Vagina (tissue), 2 donors: ENCODE measurements at regions not wholly inside any gene's neighbourhood (a gene's known extent, or its start where the extent isn't known, plus 50 kb on each side); places are given as distances from the start of the nearest gene placed in this dataset.

Experiments used
- DNase-seq, 2 donors: peaks; one replicate each; pipeline ENCODE4 v3.0.0-alpha.2; 2017; ENCODE audit errors: extremely low spot score in 2 of 2
- H3K27ac ChIP-seq: fragments of 200-600 bp; sonication (generic); one replicate; pipeline ENCODE4 v1.5.1; 2019
- H3K27me3 ChIP-seq: fragments of 200-600 bp; sonication (generic); one replicate; pipeline ENCODE4 v1.5.1; 2019
- H3K36me3 ChIP-seq, 2 donors: fragments of 200-600 bp; sonication (generic); one replicate each; pipeline ENCODE4 v1.5.1; 2017 to 2019
- H3K4me1 ChIP-seq: fragments of 200-600 bp; sonication (generic); one replicate; pipeline ENCODE4 v1.5.1; 2019
- H3K4me3 ChIP-seq, 2 donors: fragments of 200-600 bp; sonication (generic); 1 replicate in 1 of 2; 2 replicates in 1 of 2; pipeline ENCODE4 v1.5.1; 2016 to 2019
- H3K9me3 ChIP-seq: fragments of 200-600 bp; sonication (generic); one replicate; pipeline ENCODE4 v1.5.1; 2019
- CTCF ChIP-seq, 3 experiments: fragments of 450-650 bp in 2 of 3; fragments of 200-600 bp in 1 of 3; sonication (generic) in 1 of 3; IDR thresholded peaks; one replicate each; pipeline ENCODE4 v1.5.1; 2017 to 2019; ENCODE audit warnings: antibody characterized with exemption in 3 of 3, mild to moderate bottlenecking in 2 of 3, moderate library complexity in 2 of 3
- POLR2A ChIP-seq, 2 donors: fragments of 450-650 bp; IDR thresholded peaks; one replicate each; pipeline ENCODE4 v1.6.1; 2017; ENCODE audit warnings: antibody characterized with exemption in 2 of 2, mild to moderate bottlenecking in 2 of 2, moderate library complexity in 2 of 2
- POLR2AphosphoS5 ChIP-seq, 2 donors: sonication (generic); formaldehyde crosslinking; IDR thresholded peaks; one replicate each; pipeline ENCODE4 v1.9.0; 2017; ENCODE audit warnings: antibody characterized with exemption in 2 of 2, mild to moderate bottlenecking in 2 of 2, low read depth in 1 of 2; ENCODE audit not compliant: insufficient read depth in 1 of 2
- intact Hi-C: fragments of 100-400 bp; cut with DNase I; formaldehyde crosslinking; loops from one replicate; pipeline ENCODE4 v1.15.1; 2023

- intact Hi-C loops, result no loop called here
- no peaks in the 10 kb centered on the region for H3K27me3 ChIP-seq
- H3K4me1 ChIP-seq, result no peaks in the 10 kb centered on the region
- no peak overlapping the region for H3K27ac ChIP-seq
- H3K36me3 ChIP-seq, result no peaks in the 10 kb centered on the region
- no peak for DNase-seq
- TF ChIP-seq POLR2A (IDR thresholded peaks at IDR 0.05), result no peak
- no peak for TF ChIP-seq POLR2AphosphoS5 (IDR thresholded peaks at IDR 0.05; ENCODE audit: insufficient read depth in 1 of 2, low read depth in 1 of 2)
- TF ChIP-seq CTCF (IDR thresholded peaks at IDR 0.05), result no peak
- H3K4me3 ChIP-seq, result no peak overlapping the region
- no peaks in the 10 kb centered on the region for H3K9me3 ChIP-seq
These were observed 273.5 kb downstream of the NR2F1-AS1 start for GRCh38 chr5:93307557-93307956.

GRCh38 chr5:93305984-93306383 is 275.0 kb downstream of the NR2F1-AS1 start:
- no peaks in the 10 kb centered on the region for H3K36me3 ChIP-seq
- H3K27ac ChIP-seq, result no peak overlapping the region
- H3K9me3 ChIP-seq, result no peaks in the 10 kb centered on the region
- no peak for DNase-seq
- intact Hi-C loops, result no loop called here
- no peaks in the 10 kb centered on the region for H3K4me1 ChIP-seq
- no peak overlapping the region for H3K4me3 ChIP-seq
- TF ChIP-seq POLR2A (IDR thresholded peaks at IDR 0.05), result no peak
- TF ChIP-seq POLR2AphosphoS5 (IDR thresholded peaks at IDR 0.05; ENCODE audit: insufficient read depth in 1 of 2, low read depth in 1 of 2), result no peak
- no peak for TF ChIP-seq CTCF (IDR thresholded peaks at IDR 0.05)
- H3K27me3 ChIP-seq, result no peaks in the 10 kb centered on the region

- no peak for TF ChIP-seq POLR2A (IDR thresholded peaks at IDR 0.05)
- TF ChIP-seq CTCF (IDR thresholded peaks at IDR 0.05), result no peak
- TF ChIP-seq POLR2AphosphoS5 (IDR thresholded peaks at IDR 0.05; ENCODE audit: insufficient read depth in 1 of 2, low read depth in 1 of 2), result no peak
- H3K36me3 ChIP-seq, result no peaks in the 10 kb centered on the region
These were observed 276.4 kb downstream of the NR2F1-AS1 start for GRCh38 chr5:93304456-93305250.

GRCh38 chr5:93303291-93303691 is 277.7 kb downstream of the NR2F1-AS1 start:
- no peaks in the 10 kb centered on the region for H3K36me3 ChIP-seq
- DNase-seq, result no peak
- no peak overlapping the region for H3K27ac ChIP-seq
- H3K27me3 ChIP-seq, result no peaks in the 10 kb centered on the region
- no peak for TF ChIP-seq CTCF (IDR thresholded peaks at IDR 0.05)
- TF ChIP-seq POLR2A (IDR thresholded peaks at IDR 0.05), result no peak
- TF ChIP-seq POLR2AphosphoS5 (IDR thresholded peaks at IDR 0.05; ENCODE audit: insufficient read depth in 1 of 2, low read depth in 1 of 2), result no peak
- intact Hi-C loops, result no loop called here
- no peak overlapping the region for H3K4me3 ChIP-seq
- H3K9me3 ChIP-seq, result no peaks in the 10 kb centered on the region
- H3K4me1 ChIP-seq, result no peaks in the 10 kb centered on the region

More at GRCh38 chr5:93304456-93305250, 276.4 kb downstream of the NR2F1-AS1 start:
- no peak for DNase-seq
- no peaks in the 10 kb centered on the region for H3K9me3 ChIP-seq
- H3K4me1 ChIP-seq, result no peaks in the 10 kb centered on the region
- intact Hi-C loops, result no loop called here
- no peak overlapping the region for H3K4me3 ChIP-seq
- no peak overlapping the region for H3K27ac ChIP-seq
- H3K27me3 ChIP-seq, result no peaks in the 10 kb centered on the region

GRCh38 chr5:93302711-93303110 is 278.3 kb downstream of the NR2F1-AS1 start:
- intact Hi-C loops, result no loop called here
- H3K27me3 ChIP-seq, result no peaks in the 10 kb centered on the region
- H3K4me1 ChIP-seq, result no peaks in the 10 kb centered on the region
- no peak overlapping the region for H3K4me3 ChIP-seq
- no peak for TF ChIP-seq CTCF (IDR thresholded peaks at IDR 0.05)
- no peak for TF ChIP-seq POLR2A (IDR thresholded peaks at IDR 0.05)
- TF ChIP-seq POLR2AphosphoS5 (IDR thresholded peaks at IDR 0.05; ENCODE audit: insufficient read depth in 1 of 2, low read depth in 1 of 2), result no peak
- no peak overlapping the region for H3K27ac ChIP-seq
- no peak for DNase-seq
- H3K36me3 ChIP-seq, result no peaks in the 10 kb centered on the region
- no peaks in the 10 kb centered on the region for H3K9me3 ChIP-seq
